ENCODE measurements at regions not wholly inside any gene's neighbourhood (a gene's known extent, or its start where the extent isn't known, plus 50 kb on each side); places are given as distances from the start of the nearest gene placed in this dataset.

DNA sequence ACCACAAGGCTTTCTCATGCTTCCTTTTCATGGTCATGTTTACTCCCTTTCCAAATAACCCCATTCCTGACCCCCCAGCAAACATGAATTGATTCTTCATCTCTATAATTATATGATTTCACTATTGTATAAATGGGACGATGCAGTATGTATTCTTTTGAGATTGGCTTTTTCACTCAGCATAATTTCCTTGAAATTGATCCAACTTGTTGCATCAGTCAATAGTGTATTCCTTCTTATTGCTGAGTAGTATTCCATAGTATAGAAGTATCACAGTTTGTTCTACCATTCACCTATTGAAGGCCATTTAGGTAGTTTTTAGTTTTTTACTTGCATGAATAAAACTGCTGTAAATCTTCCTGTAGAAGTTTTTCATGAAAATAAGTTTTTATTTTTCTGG lies 264.7 kb downstream of the BAMBI start:
- no peak for DNase-seq (ENCODE audit: low read depth)
- TF ChIP-seq, protein P1, sequence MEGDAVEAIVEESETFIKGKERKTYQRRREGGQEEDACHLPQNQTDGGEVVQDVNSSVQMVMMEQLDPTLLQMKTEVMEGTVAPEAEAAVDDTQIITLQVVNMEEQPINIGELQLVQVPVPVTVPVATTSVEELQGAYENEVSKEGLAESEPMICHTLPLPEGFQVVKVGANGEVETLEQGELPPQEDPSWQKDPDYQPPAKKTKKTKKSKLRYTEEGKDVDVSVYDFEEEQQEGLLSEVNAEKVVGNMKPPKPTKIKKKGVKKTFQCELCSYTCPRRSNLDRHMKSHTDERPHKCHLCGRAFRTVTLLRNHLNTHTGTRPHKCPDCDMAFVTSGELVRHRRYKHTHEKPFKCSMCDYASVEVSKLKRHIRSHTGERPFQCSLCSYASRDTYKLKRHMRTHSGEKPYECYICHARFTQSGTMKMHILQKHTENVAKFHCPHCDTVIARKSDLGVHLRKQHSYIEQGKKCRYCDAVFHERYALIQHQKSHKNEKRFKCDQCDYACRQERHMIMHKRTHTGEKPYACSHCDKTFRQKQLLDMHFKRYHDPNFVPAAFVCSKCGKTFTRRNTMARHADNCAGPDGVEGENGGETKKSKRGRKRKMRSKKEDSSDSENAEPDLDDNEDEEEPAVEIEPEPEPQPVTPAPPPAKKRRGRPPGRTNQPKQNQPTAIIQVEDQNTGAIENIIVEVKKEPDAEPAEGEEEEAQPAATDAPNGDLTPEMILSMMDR (conservative IDR thresholded peaks at IDR 0.05; ENCODE audit: low read depth, low read length), result no peak
- H3K4me3 ChIP-seq (ENCODE audit: low read depth, low read length), result no peak overlapping the region

DNA sequence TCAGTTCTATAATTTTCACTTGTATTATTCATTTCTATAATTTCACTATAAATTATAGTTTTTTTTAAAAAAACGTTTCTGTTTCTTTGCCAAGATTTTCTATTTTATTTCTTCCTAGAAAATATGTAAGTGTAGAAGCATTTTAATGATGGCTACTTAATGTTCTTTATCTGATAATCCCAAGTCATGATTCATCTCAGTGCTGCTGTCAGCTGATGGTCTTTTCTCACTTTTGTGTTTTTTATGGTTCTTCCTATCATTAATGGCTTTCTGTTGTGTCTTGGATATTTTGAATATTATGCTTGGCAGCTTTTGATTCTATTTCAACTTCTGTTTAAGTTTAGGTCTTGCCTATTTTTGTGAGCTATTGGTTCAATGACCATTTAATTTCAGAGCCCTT lies 268.6 kb downstream of the BAMBI start:
- TF ChIP-seq, protein P1 (conservative IDR thresholded peaks at IDR 0.05; ENCODE audit: low read depth, low read length), result no peak
- no peak for DNase-seq (ENCODE audit: low read depth)
- no peak overlapping the region for H3K4me3 ChIP-seq (ENCODE audit: low read depth, low read length)

DNA sequence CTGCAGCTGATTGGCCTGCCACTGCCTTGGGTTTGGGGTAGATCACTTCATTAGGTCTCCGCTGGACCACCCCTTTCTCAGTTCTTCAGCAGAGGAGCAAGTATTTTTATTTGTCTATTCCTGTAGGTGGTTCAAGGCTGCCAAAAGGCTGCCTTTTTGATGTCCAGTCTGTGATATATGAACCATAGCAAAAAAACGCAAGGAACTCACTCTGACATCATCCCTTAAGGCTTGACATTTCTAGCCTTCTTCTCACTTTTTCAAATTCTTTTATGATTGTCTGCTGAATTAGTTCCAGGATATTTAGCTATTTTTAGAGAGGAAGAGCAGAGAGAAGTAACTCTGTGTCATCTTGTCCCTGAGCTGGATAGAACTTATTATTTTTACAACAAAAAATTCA lies 269.2 kb downstream of the BAMBI start:
- TF ChIP-seq, protein P1 (conservative IDR thresholded peaks at IDR 0.05; ENCODE audit: low read depth, low read length), result no peak
- H3K4me3 ChIP-seq (ENCODE audit: low read depth, low read length), result no peak overlapping the region
- DNase-seq (ENCODE audit: low read depth), result no peak

DNA sequence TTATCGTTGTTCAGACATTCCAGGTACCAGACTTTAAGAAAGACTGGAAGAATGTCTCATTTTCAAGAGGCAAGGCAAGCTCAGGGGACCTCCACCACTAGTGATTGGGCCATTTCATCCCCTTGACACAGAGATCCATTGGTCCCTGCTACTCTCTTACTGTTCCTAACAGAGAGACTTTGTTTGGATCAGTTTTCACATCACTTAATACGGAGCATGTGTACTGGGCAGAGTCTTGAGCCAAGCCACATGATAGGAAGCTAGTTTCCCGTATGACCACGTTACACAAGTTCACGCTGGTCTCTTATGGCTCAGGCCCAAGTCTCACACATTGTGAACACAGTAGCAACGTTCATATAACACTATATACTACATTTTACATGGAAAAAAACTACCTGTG lies 269.9 kb downstream of the BAMBI start:
- TF ChIP-seq, protein P1 (conservative IDR thresholded peaks at IDR 0.05; ENCODE audit: low read depth, low read length), result no peak
- no peak for DNase-seq (ENCODE audit: low read depth)
- H3K4me3 ChIP-seq (ENCODE audit: low read depth, low read length), result no peak overlapping the region

DNA sequence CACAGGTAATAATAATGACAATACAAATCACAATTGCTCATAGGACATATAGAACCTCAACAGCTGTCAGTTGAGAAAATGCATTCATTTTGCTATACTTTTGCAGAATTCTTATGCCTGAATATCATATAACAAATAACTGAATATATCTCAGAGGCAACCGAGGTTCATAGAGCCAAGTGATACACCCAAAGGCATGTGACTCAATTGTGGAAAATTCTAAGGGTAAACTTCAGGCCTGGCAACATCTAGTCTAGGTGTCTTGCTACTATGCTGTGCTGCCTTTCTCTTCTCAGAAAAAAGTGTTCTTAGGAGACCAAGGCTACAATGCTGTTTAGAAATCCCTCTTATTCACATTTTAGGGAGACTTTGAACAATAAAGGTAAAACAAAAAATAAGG lies 270.7 kb downstream of the BAMBI start:
- no peak for DNase-seq (ENCODE audit: low read depth)
- TF ChIP-seq, protein P1 (conservative IDR thresholded peaks at IDR 0.05; ENCODE audit: low read depth, low read length), result no peak
- no peak overlapping the region for H3K4me3 ChIP-seq (ENCODE audit: low read depth, low read length)

DNA sequence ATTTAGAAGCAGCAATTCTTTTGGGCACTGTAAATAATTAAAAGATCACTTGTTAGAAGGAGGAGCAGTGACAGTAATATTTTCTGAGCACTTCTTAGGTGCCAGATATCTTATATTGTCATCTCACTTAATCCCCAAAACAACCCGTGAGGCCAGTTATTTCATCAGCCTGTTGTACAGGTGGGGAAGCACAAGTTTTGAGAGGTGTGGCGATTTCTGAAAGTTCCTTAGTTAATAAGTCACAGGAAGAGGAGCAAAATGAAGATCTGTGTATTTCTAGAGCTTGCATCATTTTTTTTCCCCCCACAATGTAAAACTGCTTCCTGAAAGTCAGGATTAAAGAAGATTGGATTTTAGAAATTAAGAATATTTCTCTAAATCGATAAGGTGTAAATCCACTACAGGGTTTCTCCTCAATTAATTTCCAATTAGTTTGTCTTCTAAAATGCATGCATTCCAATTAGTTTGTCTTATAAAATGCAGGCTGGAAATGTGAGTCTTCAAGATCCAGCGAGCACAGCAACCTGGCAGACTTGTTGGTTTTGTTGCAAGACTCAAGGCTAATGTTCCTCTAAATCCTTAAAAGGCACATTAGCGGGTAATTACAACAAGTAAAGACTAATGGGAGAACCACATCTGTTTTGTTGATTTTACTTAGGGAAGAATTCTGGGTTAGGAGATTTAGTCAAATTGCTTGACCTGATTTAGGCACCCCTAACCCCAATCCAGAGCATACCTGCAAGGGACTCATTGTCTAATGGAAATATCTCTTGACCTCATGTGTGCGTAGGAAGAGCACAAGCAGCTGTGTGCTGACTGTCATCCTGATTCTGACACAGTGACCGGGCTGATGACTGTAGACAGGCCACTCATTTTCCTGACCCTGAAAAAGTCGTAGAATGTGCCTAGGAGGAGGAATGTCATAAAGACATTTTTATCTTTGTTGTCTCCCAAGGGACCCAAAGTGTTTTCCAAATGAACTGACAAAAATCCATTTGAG lies 272.0 kb downstream of the BAMBI start:
- TF ChIP-seq, protein P1 (conservative IDR thresholded peaks at IDR 0.05; ENCODE audit: low read depth, low read length), result no peak
- DNase-seq (ENCODE audit: low read depth), result no peak
- no peak overlapping the region for H3K4me3 ChIP-seq (ENCODE audit: low read depth, low read length)

DNA sequence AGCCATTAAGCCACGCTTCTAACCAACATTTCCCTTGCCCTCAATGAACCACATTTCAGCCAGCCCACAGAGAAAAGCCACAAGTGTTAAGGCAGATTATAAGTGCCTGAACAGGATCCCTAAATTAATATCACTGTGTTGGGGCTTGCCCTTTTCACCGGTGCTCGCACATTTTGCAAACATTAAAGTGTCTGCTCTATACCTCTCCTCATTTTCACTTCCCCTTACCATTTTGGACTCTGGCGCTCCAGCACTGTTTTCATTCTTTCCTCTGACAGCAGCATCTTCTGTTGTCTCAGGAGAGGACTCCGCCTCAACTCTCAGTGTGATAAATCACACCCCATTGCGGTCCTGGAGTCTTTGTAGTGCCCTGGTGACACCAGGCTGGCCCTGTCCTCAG lies 274.2 kb downstream of the BAMBI start:
- TF ChIP-seq, protein P1 (conservative IDR thresholded peaks at IDR 0.05; ENCODE audit: low read depth, low read length), result no peak
- H3K4me3 ChIP-seq (ENCODE audit: low read depth, low read length), result no peak overlapping the region
- DNase-seq (ENCODE audit: low read depth), result no peak
